D721Med (cell line): ENCODE measurements at regions not wholly inside any gene's neighbourhood (a gene's known extent, or its start where the extent isn't known, plus 50 kb on each side); places are given as distances from the start of the nearest gene placed in this dataset.

Experiments used
- DNase-seq: peaks from one replicate; pipeline ENCODE4 v3.0.0; 2011; ENCODE audit warnings: low spot score; ENCODE audit not compliant: insufficient read length
- FAIRE-seq: peaks from 2 replicates; lab custom pipeline; 2011; peaks lifted over from hg19 to GRCh38; lab: Jason Lieb, UNC
- TF ChIP-seq, protein P1 (sequence below): IDR thresholded peaks from 2 replicates; pipeline ENCODE4 v1.5.1; 2012; ENCODE audit warnings: mild to moderate bottlenecking, control low read depth; ENCODE audit not compliant: insufficient read depth; ENCODE audit errors: missing control alignments

DNA sequence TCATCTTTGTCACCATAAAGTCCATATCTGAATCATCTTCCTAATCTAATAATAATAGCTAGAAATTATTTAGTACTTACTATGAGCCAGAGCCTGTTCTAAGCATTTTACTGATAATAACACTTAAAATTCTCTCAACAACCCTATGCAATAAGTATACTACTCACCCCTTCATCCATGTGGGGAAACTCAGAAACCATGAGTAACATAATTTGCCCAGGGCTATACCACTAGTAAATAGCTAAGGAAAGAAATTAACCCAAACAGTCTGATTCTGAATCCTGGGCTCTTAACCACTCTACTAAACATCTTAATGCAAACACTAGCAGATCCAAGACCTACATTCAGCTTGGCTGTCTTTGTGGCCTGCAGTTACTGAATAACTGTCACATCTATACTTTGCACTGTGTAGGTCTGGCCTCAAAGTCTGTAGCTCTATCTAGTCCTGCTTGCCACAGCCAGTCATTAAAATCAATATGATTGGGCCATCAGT is 394.8 kb upstream of the ESRRG start:
- FAIRE-seq = no peak
- TF ChIP-seq, protein P1, sequence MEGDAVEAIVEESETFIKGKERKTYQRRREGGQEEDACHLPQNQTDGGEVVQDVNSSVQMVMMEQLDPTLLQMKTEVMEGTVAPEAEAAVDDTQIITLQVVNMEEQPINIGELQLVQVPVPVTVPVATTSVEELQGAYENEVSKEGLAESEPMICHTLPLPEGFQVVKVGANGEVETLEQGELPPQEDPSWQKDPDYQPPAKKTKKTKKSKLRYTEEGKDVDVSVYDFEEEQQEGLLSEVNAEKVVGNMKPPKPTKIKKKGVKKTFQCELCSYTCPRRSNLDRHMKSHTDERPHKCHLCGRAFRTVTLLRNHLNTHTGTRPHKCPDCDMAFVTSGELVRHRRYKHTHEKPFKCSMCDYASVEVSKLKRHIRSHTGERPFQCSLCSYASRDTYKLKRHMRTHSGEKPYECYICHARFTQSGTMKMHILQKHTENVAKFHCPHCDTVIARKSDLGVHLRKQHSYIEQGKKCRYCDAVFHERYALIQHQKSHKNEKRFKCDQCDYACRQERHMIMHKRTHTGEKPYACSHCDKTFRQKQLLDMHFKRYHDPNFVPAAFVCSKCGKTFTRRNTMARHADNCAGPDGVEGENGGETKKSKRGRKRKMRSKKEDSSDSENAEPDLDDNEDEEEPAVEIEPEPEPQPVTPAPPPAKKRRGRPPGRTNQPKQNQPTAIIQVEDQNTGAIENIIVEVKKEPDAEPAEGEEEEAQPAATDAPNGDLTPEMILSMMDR = no peak

DNA sequence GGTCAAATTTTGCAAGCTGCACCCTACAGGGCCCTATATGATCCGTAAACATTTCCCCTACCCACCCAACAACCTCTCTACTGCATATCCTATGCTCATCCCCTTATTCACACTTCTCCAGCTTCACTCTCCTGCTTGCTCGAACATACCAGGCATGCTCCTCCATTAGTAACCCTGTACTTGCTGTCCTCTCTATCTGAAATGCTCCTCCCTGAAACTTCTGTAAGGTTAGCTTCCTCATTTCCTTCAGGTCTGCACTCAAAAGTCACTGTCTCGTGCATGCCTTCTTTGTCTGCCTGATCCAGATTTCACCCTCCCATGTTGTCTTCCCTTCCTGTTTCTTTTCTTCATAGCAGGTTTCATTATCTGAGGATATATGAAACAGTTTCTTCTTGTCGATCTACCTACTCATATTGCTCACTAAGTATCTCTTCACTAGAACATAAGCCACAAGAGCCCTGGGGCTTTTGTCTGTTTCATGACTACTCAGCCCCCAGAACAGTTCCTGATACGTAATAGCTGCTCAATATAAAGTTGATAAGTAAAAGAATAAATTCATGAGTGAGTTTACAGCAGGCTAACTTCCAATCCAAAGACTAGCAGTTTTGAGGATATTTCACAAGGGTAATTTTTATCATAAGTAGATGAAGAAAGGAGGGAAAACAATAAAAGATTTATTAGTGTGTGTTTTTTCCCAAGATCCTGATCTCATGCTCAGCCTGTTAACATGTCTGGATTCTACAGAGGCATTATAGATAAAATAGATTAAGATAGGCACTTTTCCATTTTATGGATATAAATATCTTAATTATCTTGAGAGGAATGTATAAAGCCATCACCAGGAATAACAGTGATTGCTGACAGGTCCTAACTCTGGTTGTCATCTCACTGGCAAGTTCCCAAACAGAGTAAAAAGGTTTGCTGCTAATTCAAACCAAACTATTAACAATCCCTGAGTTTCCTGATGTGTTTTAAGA is 392.5 kb upstream of the ESRRG start:
- FAIRE-seq (no peak), DNase-seq (no peak)
- TF ChIP-seq, protein P1 = no peak

More for the DNA sequence above, 394.8 kb upstream of the ESRRG start:
- no peak for DNase-seq

DNA sequence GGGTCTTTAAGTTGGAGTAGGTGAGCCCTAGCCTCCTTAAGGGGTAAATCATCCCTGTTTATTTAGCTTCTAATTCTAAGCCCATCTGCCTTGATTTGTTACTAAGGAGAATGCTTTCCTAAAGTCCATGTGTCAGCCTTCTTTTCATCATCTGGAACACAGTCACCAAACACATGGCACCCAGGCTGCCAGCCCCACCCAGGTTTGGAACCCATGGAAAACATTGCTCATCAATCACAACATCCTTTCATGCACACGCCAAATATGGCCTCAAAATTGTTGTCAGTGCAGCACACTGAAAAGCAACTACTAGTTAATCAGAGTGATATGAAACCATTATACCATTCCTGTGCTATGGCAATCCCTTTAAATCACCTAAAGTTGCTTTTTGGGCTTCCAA is 386.7 kb upstream of the ESRRG start:
- TF ChIP-seq, protein P1 = no peak
- DNase-seq (no peak), FAIRE-seq (no peak)

DNA sequence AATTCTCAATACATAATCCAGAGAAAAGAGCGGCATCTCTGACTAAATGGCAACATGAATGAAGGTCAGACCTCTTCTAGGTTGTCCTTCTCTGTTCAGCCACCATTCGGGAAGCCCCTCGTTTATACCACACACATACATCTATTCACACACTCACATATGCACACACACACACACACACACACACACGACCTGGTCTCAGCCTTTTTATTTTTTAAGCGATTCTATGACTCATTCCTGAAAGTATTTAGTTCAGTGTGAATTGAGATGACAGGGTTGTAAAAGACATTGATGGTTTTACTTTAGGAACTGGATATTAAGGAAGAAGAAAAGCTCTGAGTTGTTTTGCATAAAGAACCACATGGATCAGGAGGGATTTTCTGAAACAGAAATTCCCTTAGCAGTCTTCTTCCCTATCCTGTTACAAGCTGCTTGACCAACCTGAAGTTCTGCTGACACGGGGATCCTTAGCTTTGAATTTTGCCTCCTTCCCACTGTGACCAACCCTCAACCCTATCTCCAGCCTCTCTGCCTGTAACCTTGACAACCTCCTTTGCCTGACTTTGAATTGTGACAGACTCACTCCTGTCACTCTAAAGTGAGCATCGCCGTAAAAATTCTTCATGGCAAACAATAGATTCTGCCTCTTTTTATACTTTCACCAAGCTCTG is 383.1 kb upstream of the ESRRG start:
- TF ChIP-seq, protein P1 = no peak
- no peak for FAIRE-seq
- no peak for DNase-seq

DNA sequence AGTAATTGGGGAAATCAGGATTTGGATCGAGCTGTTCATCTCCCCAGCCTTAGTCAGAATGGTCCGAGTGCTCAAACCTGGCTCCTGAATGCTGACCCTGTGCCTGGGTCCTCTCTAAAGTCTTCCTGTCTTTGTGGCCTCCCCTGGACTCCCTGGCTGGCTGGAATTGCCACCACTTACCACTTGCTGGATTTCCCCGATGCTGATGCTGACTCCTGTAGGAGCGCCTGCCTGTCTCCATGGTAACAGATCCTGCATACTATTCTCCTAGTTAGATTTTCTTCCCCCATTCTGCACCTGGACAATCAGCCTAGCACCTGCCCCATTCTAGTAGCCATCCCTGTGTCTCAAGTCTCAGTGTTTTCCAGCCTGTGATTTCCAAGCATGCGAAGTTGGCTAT is 382.2 kb upstream of the ESRRG start:
- TF ChIP-seq, protein P1 = no peak
- FAIRE-seq = no peak

DNA sequence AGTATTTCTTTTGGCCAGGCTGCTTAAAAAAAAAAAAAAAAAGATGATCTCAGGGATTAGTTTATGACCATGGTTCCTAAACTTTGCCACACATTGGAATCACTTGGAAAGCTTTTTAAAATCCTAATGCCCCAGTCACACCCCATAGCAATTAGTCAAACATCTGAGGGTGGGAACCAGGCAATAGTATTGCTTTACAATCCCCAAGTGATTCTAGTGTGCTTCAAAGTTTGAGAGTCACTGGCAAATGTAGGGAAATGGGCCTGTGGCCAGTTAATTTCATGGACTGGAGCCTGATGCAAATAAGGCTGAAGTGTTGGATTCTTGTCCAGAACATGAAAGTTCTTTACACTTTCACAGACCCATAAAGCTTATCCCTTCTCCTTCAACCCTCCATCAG is 374.6 kb upstream of the ESRRG start:
- FAIRE-seq = peak; percentile 35
- TF ChIP-seq, protein P1 = no peak
- no peak for DNase-seq

More for the DNA sequence above, 382.2 kb upstream of the ESRRG start:
- DNase-seq = no peak
